Glutamatergic neuron (in vitro differentiated cells): ENCODE measurements at regions not wholly inside any gene's neighbourhood (a gene's known extent, or its start where the extent isn't known, plus 50 kb on each side); places are given as distances from the start of the nearest gene placed in this dataset.

ENCODE experiments used
- DNase-seq: peaks from one replicate; pipeline ENCODE4 v3.0.0; 2022
- H3K27ac Mint-ChIP-seq: one replicate; pipeline ENCODE4 v1.8.0; 2020; ENCODE audit warnings: mild to moderate bottlenecking, mixed read lengths, inconsistent platforms; ENCODE audit not compliant: unreplicated experiment
- H3K27me3 Mint-ChIP-seq: one replicate; pipeline ENCODE4 v1.8.0; 2020; ENCODE audit warnings: mild to moderate bottlenecking, moderate library complexity, mixed read lengths, inconsistent platforms; ENCODE audit not compliant: unreplicated experiment
- H3K36me3 Mint-ChIP-seq: one replicate; pipeline ENCODE4 v1.8.0; 2020; ENCODE audit warnings: mild to moderate bottlenecking, mixed read lengths, inconsistent platforms; ENCODE audit not compliant: unreplicated experiment
- H3K4me1 Mint-ChIP-seq: one replicate; pipeline ENCODE4 v1.8.0; 2020; ENCODE audit warnings: mild to moderate bottlenecking, low read depth, mixed read lengths, inconsistent platforms; ENCODE audit not compliant: unreplicated experiment
- H3K4me3 Mint-ChIP-seq: one replicate; pipeline ENCODE4 v1.8.0; 2020; ENCODE audit warnings: mild to moderate bottlenecking, mixed read lengths, inconsistent platforms; ENCODE audit not compliant: unreplicated experiment
- H3K9me3 Mint-ChIP-seq: one replicate; pipeline ENCODE4 v1.8.0; 2020; ENCODE audit warnings: mild to moderate bottlenecking, moderate library complexity, mixed read lengths, inconsistent platforms; ENCODE audit not compliant: unreplicated experiment
- CTCF ChIP-seq: fragments of 200-600 bp; sonication (generic); IDR thresholded peaks from one replicate; pipeline ENCODE4 v1.5.0; 2021; ENCODE audit not compliant: partially characterized antibody, unreplicated experiment

DNA sequence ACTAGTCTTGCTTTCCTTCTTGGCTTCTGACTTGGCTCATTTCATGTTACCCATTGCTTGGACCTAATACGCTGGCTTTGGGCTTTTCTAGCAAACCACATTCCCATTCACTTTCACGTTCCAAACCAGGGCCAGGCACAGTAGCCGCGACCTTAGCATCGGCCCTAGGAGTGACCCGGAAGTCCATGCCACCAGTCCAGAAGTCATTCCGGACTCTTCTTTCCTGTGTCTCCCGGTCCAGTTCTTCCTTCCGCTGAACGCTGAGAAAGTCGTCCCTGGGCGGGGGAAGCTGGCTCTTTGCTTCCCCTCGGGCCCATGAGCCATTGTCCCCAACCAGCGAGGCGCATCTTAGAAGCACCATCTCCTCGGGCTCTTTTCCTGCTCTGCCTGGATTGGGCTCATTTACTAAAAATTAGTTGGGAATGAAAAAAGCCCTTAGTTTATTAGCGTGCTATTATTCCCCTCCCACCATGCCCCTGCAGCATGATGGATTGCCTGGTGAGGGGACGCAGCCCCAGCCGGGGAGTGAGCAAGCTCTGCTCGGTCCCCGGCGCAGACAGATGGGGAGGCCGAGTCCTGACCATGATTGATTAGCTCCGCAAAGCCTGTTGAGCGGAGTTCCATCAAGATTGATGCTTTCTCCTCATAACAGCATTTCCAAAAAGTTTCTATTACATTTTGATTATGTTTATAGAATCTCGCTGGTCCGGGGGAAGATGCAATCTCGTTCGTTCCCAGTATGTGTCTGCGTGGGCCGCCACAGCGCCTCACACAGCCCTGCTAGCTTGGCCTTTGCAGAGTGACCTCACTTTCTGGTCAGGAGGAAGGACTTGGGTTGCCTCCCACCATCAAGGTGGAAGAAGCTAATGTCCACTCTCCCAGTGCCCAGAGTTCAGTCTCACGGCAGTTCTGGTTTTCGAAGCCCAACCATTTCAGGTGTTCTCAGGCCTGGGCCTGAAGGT lies 115.1 kb upstream of the TOP1 start:
- Mint-ChIP-seq H3K27ac (no peak overlapping the region), H3K9me3 (peaks cover 3% of the 10 kb centered on the region), H3K36me3 (peaks cover 12% of the 10 kb centered on the region), H3K4me3 (no peak overlapping the region), H3K4me1 (no peaks in the 10 kb centered on the region), H3K27me3 (peaks cover 2% of the 10 kb centered on the region)
- no peak for TF ChIP-seq CTCF
- no peak for DNase-seq

- Mint-ChIP-seq H3K4me3 (no peak overlapping the region), H3K27ac (no peak overlapping the region)
- DNase-seq: no peak
Measured at GRCh38 chr20:40915756-40916155, 112.9 kb upstream of the TOP1 start.

DNA sequence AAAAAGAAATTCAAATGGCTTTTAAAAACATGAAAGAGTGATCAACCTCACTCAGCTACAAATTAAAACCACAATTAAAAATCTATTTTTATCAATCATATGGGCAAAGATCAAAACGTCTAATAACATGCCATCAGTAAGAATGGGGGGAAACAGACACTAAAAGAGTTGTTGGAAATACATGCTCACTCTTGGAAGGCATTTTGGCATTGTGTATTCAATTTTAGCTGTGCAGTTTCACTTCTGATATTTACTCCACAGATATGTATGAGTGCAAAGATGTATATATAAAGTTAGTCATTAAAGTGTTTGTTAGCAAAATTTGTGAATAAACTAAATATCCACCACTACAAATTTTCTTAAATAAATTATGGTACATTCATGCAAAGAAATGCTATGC lies 112.3 kb upstream of the TOP1 start:
- peaks cover 8% of the 10 kb centered on the region for H3K36me3 Mint-ChIP-seq
- H3K9me3 Mint-ChIP-seq: peaks cover 2% of the 10 kb centered on the region
- DNase-seq: no peak
- H3K27ac Mint-ChIP-seq: no peak overlapping the region
- no peaks in the 10 kb centered on the region for H3K4me1 Mint-ChIP-seq
- H3K27me3 Mint-ChIP-seq: no peaks in the 10 kb centered on the region
- no peak for TF ChIP-seq CTCF
- no peak overlapping the region for H3K4me3 Mint-ChIP-seq

More at GRCh38 chr20:40915756-40916155, 112.9 kb upstream of the TOP1 start:
- TF ChIP-seq CTCF: no peak
- Mint-ChIP-seq H3K9me3 (peaks cover 2% of the 10 kb centered on the region), H3K27me3 (no peaks in the 10 kb centered on the region), H3K4me1 (no peaks in the 10 kb centered on the region), H3K36me3 (peaks cover 8% of the 10 kb centered on the region)

DNA sequence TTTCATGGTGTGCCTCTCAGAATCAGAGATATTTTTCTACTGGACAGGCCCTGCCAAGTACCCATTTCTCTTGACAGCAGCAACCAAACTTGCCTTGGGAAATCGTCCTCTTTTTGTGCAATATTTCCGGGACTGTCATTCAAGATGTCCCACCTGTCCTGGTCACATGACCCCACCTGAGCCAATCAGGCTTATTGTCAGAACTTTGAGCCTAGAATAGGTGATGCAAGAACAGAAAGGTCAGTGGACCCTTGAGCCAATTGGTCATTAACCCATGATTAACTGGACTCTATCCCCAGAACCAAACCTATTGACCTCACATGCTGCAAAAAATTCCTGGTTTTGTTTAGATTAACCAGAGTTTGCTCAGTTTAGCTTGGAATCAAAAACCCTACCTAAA lies 108.3 kb upstream of the TOP1 start:
- Mint-ChIP-seq H3K36me3 (no peaks in the 10 kb centered on the region), H3K4me1 (no peaks in the 10 kb centered on the region), H3K9me3 (no peaks in the 10 kb centered on the region), H3K27me3 (no peaks in the 10 kb centered on the region), H3K4me3 (no peak overlapping the region), H3K27ac (no peak overlapping the region)
- no peak for TF ChIP-seq CTCF
- DNase-seq: no peak

GRCh38 chr20:40922865-40923264 lies 105.8 kb upstream of the TOP1 start:
- Mint-ChIP-seq H3K27ac (no peak overlapping the region), H3K9me3 (no peaks in the 10 kb centered on the region), H3K4me3 (no peak overlapping the region), H3K27me3 (no peaks in the 10 kb centered on the region), H3K4me1 (no peaks in the 10 kb centered on the region), H3K36me3 (no peaks in the 10 kb centered on the region)
- no peak for TF ChIP-seq CTCF
- DNase-seq: no peak
